Activated CD4-positive, alpha-beta T cell treated with anti-CD3 and anti-CD28 coated beads for 36 hours (primary cell): ENCODE measurements at regions not wholly inside any gene's neighbourhood (a gene's known extent, or its start where the extent isn't known, plus 50 kb on each side); places are given as distances from the start of the nearest gene placed in this dataset.
"Not testable (repeated sequence)": the region's sequence is repeated elsewhere in the genome, so short reads cannot be mapped to it uniquely, and the experiment has no call there.

Experiments
- ATAC-seq: fragments of 200-7000 bp; cut with Tn5 transposase; one replicate; pipeline ENCODE4 v1.10.0; 2021; ENCODE audit warnings: mild to moderate bottlenecking, moderate library complexity
- CTCF ChIA-PET: fragments of 350-600 bp; sonication (Branson Sonifier 250); formaldehyde crosslinking; loops from one replicate; lab custom pipeline; 2021; ENCODE audit warnings: antibody characterized with exemption; lab: Charles Lee
- POLR2A ChIA-PET: fragments of 350-600 bp; sonication (Branson Sonifier 250); formaldehyde crosslinking; loops from one replicate; lab custom pipeline; 2021; ENCODE audit warnings: antibody characterized with exemption, inconsistent platforms; lab: Charles Lee
- DNase-seq: peaks from one replicate; pipeline ENCODE4 v3.0.0-alpha.2; 2020
- H3K27ac Mint-ChIP-seq: one replicate; pipeline ENCODE4 v1.8.0; 2021; ENCODE audit warnings: mixed read lengths
- H3K27me3 Mint-ChIP-seq: one replicate; pipeline ENCODE4 v1.8.0; 2021; ENCODE audit warnings: mixed read lengths
- H3K36me3 Mint-ChIP-seq: one replicate; pipeline ENCODE4 v1.8.0; 2021; ENCODE audit warnings: low read depth, mixed read lengths
- H3K4me1 Mint-ChIP-seq: one replicate; pipeline ENCODE4 v1.8.0; 2021; ENCODE audit warnings: mixed read lengths
- H3K4me3 Mint-ChIP-seq: one replicate; pipeline ENCODE4 v1.8.0; 2021; ENCODE audit warnings: mild to moderate bottlenecking, moderate library complexity, mixed read lengths
- H3K9me3 Mint-ChIP-seq: one replicate; pipeline ENCODE4 v1.8.0; 2021; ENCODE audit warnings: low read depth, mixed read lengths
- intact Hi-C, 2 experiments: fragments of 100-400 bp; cut with DNase I in 1 of 2; cut with micrococcal nuclease in 1 of 2; formaldehyde crosslinking; loops; one replicate each; pipeline versions ENCODE4 v1.14.2 to v1.15.1; 2022 to 2024; cut with DNase I, micrococcal nuclease

GRCh38 chr6:8174571-8174970, 72.2 kb upstream of the EEF1E1 start:
- intact Hi-C loops: no loop called here
- Mint-ChIP-seq H3K27ac (no peak overlapping the region), H3K4me1 (no peaks in the 10 kb centered on the region)

GRCh38 chr6:8172530-8172929, 70.2 kb upstream of the EEF1E1 start:
- no peak overlapping the region for H3K4me3 Mint-ChIP-seq
- ATAC-seq (no peak), DNase-seq (no peak)
- no peaks in the 10 kb centered on the region for H3K4me1 Mint-ChIP-seq
- CTCF ChIA-PET: interaction anchor here (0.6 to 0.7 kb wide), 2 partner anchors 46 to 1277 kb away, joined by 3 read pairs; no protein-coding TSS in a partner anchor
- POLR2A ChIA-PET: interaction anchor here (0.6 kb wide), 1 partner anchor 167 kb away, joined by 4 read pairs; no protein-coding TSS in a partner anchor
- H3K27me3 Mint-ChIP-seq: peaks cover 7% of the 10 kb centered on the region
- no peaks in the 10 kb centered on the region for H3K9me3 Mint-ChIP-seq
- no peaks in the 10 kb centered on the region for H3K36me3 Mint-ChIP-seq
- H3K27ac Mint-ChIP-seq: no peak overlapping the region
- intact Hi-C loops: no loop called here

More at GRCh38 chr6:8174571-8174970, 72.2 kb upstream of the EEF1E1 start:
- no peak overlapping the region for H3K4me3 Mint-ChIP-seq
- DNase-seq: no peak
- CTCF ChIA-PET: no interaction called here
- no peaks in the 10 kb centered on the region for H3K36me3 Mint-ChIP-seq
- H3K9me3 Mint-ChIP-seq: no peaks in the 10 kb centered on the region
- POLR2A ChIA-PET: no interaction called here
- ATAC-seq: no peak
- H3K27me3 Mint-ChIP-seq: peaks cover 7% of the 10 kb centered on the region

- DNase-seq: no peak
- POLR2A ChIA-PET: no interaction called here
- CTCF ChIA-PET: no interaction called here
- Mint-ChIP-seq H3K27me3 (no peaks in the 10 kb centered on the region), H3K4me1 (no peaks in the 10 kb centered on the region), H3K36me3 (no peaks in the 10 kb centered on the region), H3K4me3 (no peak overlapping the region), H3K27ac (no peak overlapping the region), H3K9me3 (no peaks in the 10 kb centered on the region)
- no peak for ATAC-seq
- intact Hi-C loops: no loop called here
Measured at GRCh38 chr6:8170754-8171153, 68.4 kb upstream of the EEF1E1 start.

- Mint-ChIP-seq H3K27ac (no peak overlapping the region), H3K4me1 (no peaks in the 10 kb centered on the region), H3K4me3 (no peak overlapping the region), H3K9me3 (no peaks in the 10 kb centered on the region), H3K27me3 (no peaks in the 10 kb centered on the region), H3K36me3 (no peaks in the 10 kb centered on the region)
- POLR2A ChIA-PET: no interaction called here
- DNase-seq (no peak), ATAC-seq (no peak)
- CTCF ChIA-PET: no interaction called here
- intact Hi-C loops: no loop called here
Measured at GRCh38 chr6:8170245-8170644, 67.9 kb upstream of the EEF1E1 start.

- Mint-ChIP-seq H3K36me3 (no peaks in the 10 kb centered on the region), H3K4me1 (no peaks in the 10 kb centered on the region), H3K9me3 (no peaks in the 10 kb centered on the region), H3K27ac (no peak overlapping the region), H3K4me3 (no peak overlapping the region), H3K27me3 (peaks cover 4% of the 10 kb centered on the region)
- intact Hi-C loops: no loop called here
- ChIA-PET POLR2A (no interaction called here), CTCF (no interaction called here)
- no peak for DNase-seq
- ATAC-seq: no peak
Measured at GRCh38 chr6:8166156-8166555, 63.8 kb upstream of the EEF1E1 start.

GRCh38 chr6:8165008-8165407, 62.7 kb upstream of the EEF1E1 start:
- H3K36me3 Mint-ChIP-seq, CTCF ChIA-PET, H3K9me3 Mint-ChIP-seq, H3K27me3 Mint-ChIP-seq, intact Hi-C loops, H3K4me1 Mint-ChIP-seq, H3K4me3 Mint-ChIP-seq, ATAC-seq, DNase-seq, H3K27ac Mint-ChIP-seq, POLR2A ChIA-PET: not testable (repeated sequence)

- CTCF ChIA-PET, ATAC-seq: not testable (repeated sequence)
Measured at GRCh38 chr6:8164281-8164680, 61.9 kb upstream of the EEF1E1 start.

GRCh38 chr6:8159966-8160365, 57.6 kb upstream of the EEF1E1 start:
- intact Hi-C loops: no loop called here
- CTCF ChIA-PET: no interaction called here

More at GRCh38 chr6:8164281-8164680, 61.9 kb upstream of the EEF1E1 start:
- DNase-seq, H3K4me1 Mint-ChIP-seq, intact Hi-C loops, H3K9me3 Mint-ChIP-seq, H3K27me3 Mint-ChIP-seq, H3K4me3 Mint-ChIP-seq, POLR2A ChIA-PET, H3K36me3 Mint-ChIP-seq, H3K27ac Mint-ChIP-seq: not testable (repeated sequence)

GRCh38 chr6:8157839-8158238, 55.5 kb upstream of the EEF1E1 start:
- Mint-ChIP-seq H3K9me3 (peaks cover 3% of the 10 kb centered on the region), H3K4me3 (no peak overlapping the region), H3K27ac (no peak overlapping the region), H3K36me3 (no peaks in the 10 kb centered on the region), H3K27me3 (peaks cover 20% of the 10 kb centered on the region), H3K4me1 (no peaks in the 10 kb centered on the region)
- ATAC-seq (no peak), DNase-seq (no peak)
- POLR2A ChIA-PET: no interaction called here
- intact Hi-C loops: no loop called here
- CTCF ChIA-PET: no interaction called here

More at GRCh38 chr6:8159966-8160365, 57.6 kb upstream of the EEF1E1 start:
- ATAC-seq: no peak
- POLR2A ChIA-PET: no interaction called here
- Mint-ChIP-seq H3K27me3 (peaks cover 15% of the 10 kb centered on the region), H3K36me3 (no peaks in the 10 kb centered on the region), H3K4me1 (no peaks in the 10 kb centered on the region), H3K4me3 (no peak overlapping the region), H3K9me3 (peaks cover 3% of the 10 kb centered on the region), H3K27ac (no peak overlapping the region)
- DNase-seq: no peak

- H3K4me1 Mint-ChIP-seq: no peaks in the 10 kb centered on the region
- no peak for DNase-seq
- intact Hi-C loops: no loop called here
- no peak for ATAC-seq
- peaks cover 3% of the 10 kb centered on the region for H3K9me3 Mint-ChIP-seq
- CTCF ChIA-PET: interaction anchor here (1.1 to 1.5 kb wide), 2 partner anchors 23 to 64 kb away, joined by 3 to 4 read pairs; no protein-coding TSS in a partner anchor
- POLR2A ChIA-PET: no interaction called here
- H3K27me3 Mint-ChIP-seq: peaks cover 16% of the 10 kb centered on the region
- H3K4me3 Mint-ChIP-seq: no peak overlapping the region
- no peaks in the 10 kb centered on the region for H3K36me3 Mint-ChIP-seq
- no peak overlapping the region for H3K27ac Mint-ChIP-seq
Measured at GRCh38 chr6:8155259-8156012, 53.1 kb upstream of the EEF1E1 start.
